Esophagus muscularis mucosa (tissue), 3 donors: ENCODE measurements at regions not wholly inside any gene's neighbourhood (a gene's known extent, or its start where the extent isn't known, plus 50 kb on each side); places are given as distances from the start of the nearest gene placed in this dataset.

Experiments used
- CTCF ChIP-seq, 3 experiments: fragments of 200-600 bp in 2 of 3; fragments of 450-650 bp in 1 of 3; sonication (generic) in 2 of 3; IDR thresholded peaks; one replicate each; pipeline ENCODE4 v1.5.1; 2017 to 2019; ENCODE audit warnings: antibody characterized with exemption in 3 of 3, mild to moderate bottlenecking in 2 of 3, moderate library complexity in 1 of 3
- POLR2A ChIP-seq: fragments of 450-650 bp; IDR thresholded peaks from one replicate; pipeline ENCODE4 v1.6.1; 2017; ENCODE audit warnings: antibody characterized with exemption, moderate library complexity, mild to moderate bottlenecking, low read depth

- no peak for TF ChIP-seq CTCF (IDR thresholded peaks at IDR 0.05)
- no peak for TF ChIP-seq POLR2A
These were observed 131.7 kb downstream of the BARX1 start for GRCh38 chr9:93823245-93824072.
